Hippocampal formation (tissue), 2 donors: ENCODE measurements at regions not wholly inside any gene's neighbourhood (a gene's known extent, or its start where the extent isn't known, plus 50 kb on each side); places are given as distances from the start of the nearest gene placed in this dataset.
A peak's percentile ranks its signal among the peaks of the same experiment; 100 is the strongest.
"Not testable (repeated sequence)": the region's sequence is repeated elsewhere in the genome, so short reads cannot be mapped to it uniquely, and the experiment has no call there.

ENCODE experiments used
- DNase-seq, 2 donors: peaks; one replicate each; lab custom pipeline; 2025; lab: John Stamatoyannopoulos, UW

DNA sequence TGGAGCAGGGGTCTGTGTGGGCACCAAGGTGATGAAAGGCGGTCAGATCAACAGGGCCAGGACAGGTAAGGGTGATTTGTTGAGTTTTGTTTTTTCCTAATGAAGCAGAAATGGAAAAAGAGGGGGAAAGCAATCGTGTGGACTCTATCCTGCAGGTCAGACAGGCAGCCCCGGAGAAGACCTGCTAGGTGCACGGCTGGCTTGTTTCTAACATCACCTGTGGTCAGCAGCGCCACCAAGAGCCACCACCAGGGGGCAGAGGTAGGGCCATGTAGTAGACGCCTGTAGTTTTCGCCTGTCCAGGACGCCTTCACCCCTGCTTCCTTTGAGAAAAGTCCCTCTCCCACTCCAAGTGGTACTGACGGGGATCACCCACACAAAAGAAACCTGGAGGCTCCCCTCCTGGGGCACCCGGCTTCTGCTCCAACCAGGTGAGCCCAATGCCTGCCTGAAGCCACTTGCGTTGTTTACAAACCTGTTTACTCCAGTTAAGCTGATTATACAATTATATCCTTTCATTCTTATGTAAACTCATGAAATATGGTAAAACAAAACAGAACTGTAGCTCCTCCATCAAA, 54.2 kb upstream of the SEC14L1 start:
- DNase-seq: peak; percentile 28 to 47

DNA sequence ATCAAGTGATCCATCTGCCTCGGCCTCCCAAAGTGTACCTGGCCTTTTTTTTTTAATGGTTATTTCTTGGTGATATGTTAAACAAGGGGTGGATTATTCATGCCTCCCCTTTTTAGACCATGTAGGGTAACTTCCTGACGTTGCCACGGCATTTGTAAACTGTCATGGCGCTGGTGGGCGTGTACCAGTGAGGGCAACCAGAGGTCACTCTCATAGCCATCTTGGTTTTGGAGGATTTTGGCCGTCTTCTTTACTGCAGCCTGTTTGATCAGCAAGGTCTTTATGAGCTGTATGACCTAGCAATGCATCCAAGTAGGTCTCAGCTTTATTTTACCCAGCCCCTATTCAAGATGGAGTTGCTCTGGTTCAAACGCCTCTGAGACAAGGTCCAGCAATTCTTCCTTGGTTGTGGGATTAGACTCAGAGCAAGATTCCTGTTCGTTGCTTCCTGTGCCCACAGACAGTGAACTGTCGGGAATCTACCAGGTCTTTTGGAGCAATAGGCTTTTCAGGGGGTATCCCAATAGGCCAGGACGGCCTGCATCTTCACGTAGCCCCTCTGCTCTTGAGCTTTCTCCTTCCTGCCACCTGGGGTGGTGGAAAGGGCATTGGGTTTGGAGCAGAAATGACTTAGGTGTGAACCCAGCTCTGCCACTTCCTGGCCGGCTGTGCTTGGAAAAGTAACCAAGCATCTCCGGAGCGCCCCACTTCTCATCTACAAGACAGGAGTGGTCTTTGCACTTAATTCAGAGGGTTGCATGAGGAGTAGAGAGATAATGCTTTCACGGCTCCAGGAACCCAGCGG, 52.9 kb upstream of the SEC14L1 start:
- no peak for DNase-seq

DNA sequence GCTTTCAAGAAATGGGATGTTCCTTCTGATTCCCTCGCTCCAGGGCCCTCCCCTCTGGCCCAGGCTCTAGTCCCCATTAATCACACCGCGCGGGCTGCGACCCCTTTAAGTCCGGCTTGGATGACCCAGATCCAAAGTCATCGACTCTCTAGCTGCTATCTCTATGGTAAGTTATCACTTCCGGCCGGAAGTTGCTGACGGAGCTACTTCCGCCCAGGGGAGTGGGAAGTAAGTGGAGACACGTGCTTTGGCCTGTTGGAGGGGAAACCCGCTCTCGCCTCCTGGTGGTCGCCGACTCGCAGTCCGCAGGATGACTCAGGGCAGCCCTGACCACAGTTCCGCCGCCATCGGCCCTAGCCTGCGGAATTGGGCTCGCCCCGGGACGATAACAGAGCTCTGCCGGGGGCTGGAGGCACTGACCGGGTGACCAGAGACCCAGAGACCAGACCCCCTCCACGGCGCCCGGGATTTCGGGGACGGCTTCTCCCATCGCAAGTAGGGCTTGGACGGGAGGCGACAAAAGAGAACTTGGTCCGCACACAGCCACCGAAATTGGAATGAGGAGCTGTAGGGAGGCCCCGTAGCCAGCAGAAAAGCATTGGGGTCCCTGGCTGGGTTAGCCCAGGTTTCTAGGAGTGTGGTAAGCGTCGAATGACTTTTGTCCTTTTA, 52.2 kb upstream of the SEC14L1 start:
- peak; percentile 88 to 90 for DNase-seq

DNA sequence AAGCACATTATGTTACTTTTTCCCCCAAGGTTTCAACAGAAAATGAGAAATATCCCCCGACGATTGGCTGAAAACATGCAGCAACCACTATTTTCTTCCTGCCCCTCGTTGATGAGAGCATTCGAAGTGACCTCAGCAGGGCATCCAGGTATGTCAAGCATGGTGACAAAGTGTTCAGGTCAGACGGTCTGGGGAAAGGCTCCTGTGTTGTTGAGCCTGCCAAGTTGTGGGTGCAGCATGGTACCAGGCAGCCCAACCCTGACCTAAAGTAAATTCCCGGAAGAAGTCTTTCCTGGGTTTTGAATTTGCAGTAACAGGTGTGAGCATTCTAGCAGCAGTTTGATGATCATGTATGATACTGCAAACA, 51.7 kb upstream of the SEC14L1 start:
- DNase-seq: no peak

DNA sequence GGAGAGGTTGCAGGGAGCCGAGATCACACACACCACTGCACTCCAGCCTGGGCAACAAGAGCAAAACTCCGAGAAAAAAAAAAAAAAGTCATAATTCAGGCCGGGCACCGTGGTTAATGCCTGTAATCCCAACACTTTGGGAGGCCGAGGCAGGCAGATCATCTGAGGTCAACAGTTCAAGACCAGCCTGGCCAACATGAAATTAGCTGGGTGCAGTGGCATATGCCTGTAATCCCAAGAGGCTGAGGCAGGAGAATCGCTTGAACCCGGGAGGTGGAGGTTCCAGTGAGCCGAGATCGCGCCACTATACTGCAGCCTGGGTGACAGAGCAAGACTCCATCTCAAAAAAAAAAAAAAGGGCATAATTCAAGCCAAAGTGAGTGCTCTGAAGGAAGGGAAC, 50.8 kb upstream of the SEC14L1 start:
- DNase-seq: not testable (repeated sequence)

DNA sequence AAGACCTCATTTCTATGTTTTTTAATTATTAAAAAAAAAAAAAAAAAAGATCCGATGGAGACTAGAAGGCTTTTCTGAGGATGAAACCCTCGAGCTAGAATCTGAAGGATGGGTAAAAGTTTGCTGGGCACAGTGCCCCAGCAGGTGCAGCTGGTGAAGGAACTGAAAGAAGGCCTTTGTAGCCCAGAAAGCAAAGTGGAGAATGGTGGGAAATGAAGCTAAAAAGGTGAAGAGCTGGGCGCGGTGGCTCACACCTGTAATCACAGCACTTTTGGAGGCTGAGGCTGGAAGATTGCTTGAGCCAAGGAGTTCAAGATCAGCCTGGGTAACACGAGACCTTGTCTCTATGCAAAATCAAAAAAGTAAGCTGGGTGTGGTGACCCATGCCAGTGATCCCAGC, 50.3 kb upstream of the SEC14L1 start:
- DNase-seq: no peak
